ENCODE measurements at regions not wholly inside any gene's neighbourhood (a gene's known extent, or its start where the extent isn't known, plus 50 kb on each side); places are given as distances from the start of the nearest gene placed in this dataset.

- Histone ChIP-seq H3K4me3 (replicated peaks in 1 of 3; ENCODE audit: insufficient read depth in 1 of 3, low read depth in 2 of 3, low read length in 3 of 3) (no peak overlapping the region), H2AFZ (ENCODE audit: low read length) (no peak overlapping the region), H3K9me3 (ENCODE audit: low read length) (no peaks in the 10 kb centered on the region; the same call in 1 of the 2 replicates), H3K79me2 (ENCODE audit: insufficient read depth, low read length) (no peaks in the 10 kb centered on the region), H4K20me1 (ENCODE audit: insufficient read depth, low read length) (no peaks in the 10 kb centered on the region), H3K9ac (ENCODE audit: insufficient read depth, low read depth, low read length) (no peak overlapping the region), H3K27ac (ENCODE audit: extremely low read length, insufficient read depth, low read length) (no peak overlapping the region), H3K4me1 (ENCODE audit: insufficient read depth, low read length) (no peaks in the 10 kb centered on the region), H3K4me2 (ENCODE audit: low read depth, low read length) (no peak overlapping the region), H3K27me3 (ENCODE audit: control insufficient read depth in 1 of 2, insufficient read depth in 2 of 2, low read length in 2 of 2) (no peaks in the 10 kb centered on the region), H3K36me3 (replicated peaks in 1 of 2; ENCODE audit: control insufficient read depth in 1 of 2, insufficient read depth in 2 of 2, low read length in 2 of 2) (no peaks in the 10 kb centered on the region)
- TF ChIP-seq SOX5 (CRISPR knock-in tag; IDR thresholded peaks at IDR 0.05; ENCODE audit: borderline replicate concordance) (no peak), ZNF691 (CRISPR knock-in tag; IDR thresholded peaks at IDR 0.05; ENCODE audit: borderline replicate concordance, low read depth) (no peak), ARID2 (CRISPR knock-in tag; IDR thresholded peaks at IDR 0.05; ENCODE audit: borderline replicate concordance) (no peak), ATF1 (CRISPR knock-in tag; IDR thresholded peaks at IDR 0.05) (no peak), ZBTB26 (CRISPR knock-in tag; IDR thresholded peaks at IDR 0.05; ENCODE audit: borderline replicate concordance) (no peak), PBX2 (CRISPR knock-in tag; IDR thresholded peaks at IDR 0.05) (no peak), ZZZ3 (CRISPR knock-in tag; IDR thresholded peaks at IDR 0.05; ENCODE audit: borderline replicate concordance) (no peak), ELF1 (CRISPR knock-in tag; IDR thresholded peaks at IDR 0.05) (no peak), ZSCAN29 (CRISPR knock-in tag; conservative IDR thresholded peaks at IDR 0.05) (no peak), HOMEZ (CRISPR knock-in tag; IDR thresholded peaks at IDR 0.05; ENCODE audit: low read depth) (no peak), ZNF44 (CRISPR knock-in tag; IDR thresholded peaks at IDR 0.05) (no peak), TRIM22 (IDR thresholded peaks at IDR 0.05) (no peak)
- no peak for DNase-seq (ENCODE audit: low spot score)
- BruUV-seq (replicated peaks): no TSS peak
- ATAC-seq: no peak
- no peak for FAIRE-seq
- intact Hi-C loops (cut with micrococcal nuclease; ENCODE audit: unreplicated experiment) (no loop called here), in situ Hi-C loops (cut with HindIII; ENCODE audit: extremely low pct_ligation_motif_present, low pct_unique_long_range_greater_than_20kb) (no loop called here)
- CTCF ChIA-PET (ENCODE audit: low intra/inter-chr PET ratio, low total read pairs): no interaction called here
- POLR2A ChIA-PET: no interaction called here
- WGBS (ENCODE audit: low lambda C conversion rate): 78% methylated on average over 6 of the region's 7 CpGs
Measured at GRCh38 chrX:40290517-40290916, 192.8 kb upstream of the BCOR start.

Measured in HepG2 (cell line).